B cell (primary cell): ENCODE measurements at regions not wholly inside any gene's neighbourhood (a gene's known extent, or its start where the extent isn't known, plus 50 kb on each side); places are given as distances from the start of the nearest gene placed in this dataset.

ENCODE experiments used
- ATAC-seq: fragments of 200-7000 bp; cut with Tn5 transposase; one replicate; pipeline ENCODE4 v1.10.0; 2021; ENCODE audit warnings: low read depth, mild to moderate bottlenecking, moderate number of reproducible peaks, moderate library complexity
- CTCF ChIA-PET: fragments of 350-600 bp; sonication (Branson Sonifier 250); formaldehyde crosslinking; loops from one replicate; lab custom pipeline; 2021; ENCODE audit warnings: antibody characterized with exemption, inconsistent platforms; lab: Charles Lee
- POLR2A ChIA-PET: fragments of 350-600 bp; sonication (Branson Sonifier 250); formaldehyde crosslinking; loops from one replicate; lab custom pipeline; 2021; ENCODE audit warnings: antibody characterized with exemption; lab: Charles Lee
- DNase-seq: peaks from one replicate; pipeline ENCODE4 v3.0.0; 2013
- H2AFZ ChIP-seq: 2 replicates; pipeline ENCODE4 v1.6.1; 2012; ENCODE audit warnings: mild to moderate bottlenecking, low read depth, low read length; ENCODE audit not compliant: insufficient read depth, poor library complexity, severe bottlenecking
- H3K27ac ChIP-seq, 2 donors: 1 replicate in 1 of 2; 2 replicates in 1 of 2; pipeline ENCODE4 v1.5.1; 2012 to 2013; ENCODE audit warnings: low read length in 2 of 2, mild to moderate bottlenecking in 2 of 2, moderate library complexity in 1 of 2
- H3K27me3 ChIP-seq, 4 experiments: fragments of 200-600 bp in 1 of 4; sonication (generic) in 1 of 4; replicated peaks in 1 of 4; 1 replicate in 2 of 4; 2 replicates in 2 of 4; pipeline versions ENCODE4 v1.6.1 to v1.7.0; 2013 to 2016; ENCODE audit warnings: low read length in 3 of 4, mild to moderate bottlenecking in 2 of 4, mixed read lengths in 1 of 4, moderate library complexity in 1 of 4; ENCODE audit not compliant: insufficient read depth in 4 of 4, control insufficient read depth in 3 of 4; ENCODE audit errors: control extremely low read depth in 1 of 4
- H3K36me3 ChIP-seq, 2 experiments: replicated peaks in 1 of 2; 1 replicate in 1 of 2; 2 replicates in 1 of 2; pipeline versions ENCODE4 v1.6.1 to v1.7.1; 2013; ENCODE audit warnings: low read length in 1 of 2; ENCODE audit not compliant: insufficient read depth in 2 of 2, control insufficient read depth in 1 of 2; ENCODE audit errors: control extremely low read depth in 1 of 2, extremely low read depth in 1 of 2
- H3K4me1 ChIP-seq, 2 donors: fragments of 200-600 bp in 1 of 2; sonication (generic) in 1 of 2; 1 replicate in 1 of 2; 2 replicates in 1 of 2; pipeline versions ENCODE4 v1.5.1 to v1.6.1; 2013 to 2017; ENCODE audit warnings: low read length in 2 of 2; ENCODE audit not compliant: control insufficient read depth in 2 of 2, insufficient read depth in 2 of 2
- H3K4me2 ChIP-seq: replicated peaks from 2 replicates; pipeline ENCODE3; 2012; ENCODE audit warnings: mild to moderate bottlenecking, low read depth, low read length; ENCODE audit not compliant: poor library complexity, severe bottlenecking
- H3K4me3 ChIP-seq, 5 experiments: fragments of 200-600 bp in 1 of 5; sonication (generic) in 1 of 5; 1 replicate in 3 of 5; 2 replicates in 2 of 5; pipeline versions ENCODE4 v1.5.1 to v1.7.0; 2011 to 2016; ENCODE audit warnings: low read length in 4 of 5, mild to moderate bottlenecking in 4 of 5, low read depth in 2 of 5, control low read depth in 1 of 5, moderate library complexity in 1 of 5; ENCODE audit not compliant: insufficient read depth in 1 of 5; ENCODE audit errors: control extremely low read depth in 1 of 5, extremely low read depth in 1 of 5
- H3K79me2 ChIP-seq: fragments of 200-600 bp; sonication (generic); one replicate; pipeline ENCODE4 v1.6.0; 2016; ENCODE audit warnings: low read length; ENCODE audit not compliant: control insufficient read depth, insufficient read depth
- H3K9ac ChIP-seq: fragments of 200-600 bp; sonication (generic); 2 replicates; pipeline ENCODE4 v1.6.1; 2017; ENCODE audit warnings: mild to moderate bottlenecking, low read length, moderate library complexity
- H3K9me3 ChIP-seq, 3 donors: one replicate each; pipeline versions ENCODE4 v1.6.1 to v1.7.1; 2013; ENCODE audit warnings: low read length in 2 of 3; ENCODE audit not compliant: control insufficient read depth in 2 of 3, insufficient read depth in 1 of 3; ENCODE audit errors: control extremely low read depth in 1 of 3
- H4K20me1 ChIP-seq: 2 replicates; pipeline ENCODE4 v1.6.0; 2012; ENCODE audit warnings: mild to moderate bottlenecking, low read length; ENCODE audit not compliant: insufficient read depth, control insufficient read depth, poor library complexity, severe bottlenecking
- H3K27ac Mint-ChIP-seq: one replicate; pipeline ENCODE4 v1.8.0; 2021; ENCODE audit warnings: mixed read lengths
- H3K27me3 Mint-ChIP-seq: one replicate; pipeline ENCODE4 v1.8.0; 2021; ENCODE audit warnings: mixed read lengths
- H3K4me1 Mint-ChIP-seq: one replicate; pipeline ENCODE4 v1.8.0; 2021; ENCODE audit warnings: mixed read lengths
- H3K4me3 Mint-ChIP-seq: one replicate; pipeline ENCODE4 v1.8.0; 2021; ENCODE audit warnings: mixed read lengths
- H3K9me3 Mint-ChIP-seq: one replicate; pipeline ENCODE4 v1.8.0; 2022; ENCODE audit warnings: mixed read lengths; ENCODE audit not compliant: insufficient read depth
- EZH2 ChIP-seq: IDR thresholded peaks from 2 replicates; pipeline ENCODE4 v1.6.1; 2012; ENCODE audit warnings: borderline replicate concordance, low read depth, mild to moderate bottlenecking, moderate library complexity, low read length; ENCODE audit not compliant: insufficient read depth, poor library complexity, severe bottlenecking
- WGBS: methylation state at CpG from one replicate; pipeline ENCODE4 v1.1.5; 2013; ENCODE audit warnings: missing lambda C conversion rate; ENCODE audit not compliant: insufficient coverage; 5-methylcytosine and 5-hydroxymethylcytosine counted together
- intact Hi-C: fragments of 100-400 bp; cut with micrococcal nuclease; formaldehyde crosslinking; loops from one replicate; pipeline ENCODE4 v1.10.0; 2022
- TF ChIP-seq, protein P1 (sequence below): fragments of 200-600 bp; IDR thresholded peaks from one replicate; pipeline ENCODE4 v1.8.0; 2022; ENCODE audit warnings: antibody characterized with exemption, mild to moderate bottlenecking

DNA sequence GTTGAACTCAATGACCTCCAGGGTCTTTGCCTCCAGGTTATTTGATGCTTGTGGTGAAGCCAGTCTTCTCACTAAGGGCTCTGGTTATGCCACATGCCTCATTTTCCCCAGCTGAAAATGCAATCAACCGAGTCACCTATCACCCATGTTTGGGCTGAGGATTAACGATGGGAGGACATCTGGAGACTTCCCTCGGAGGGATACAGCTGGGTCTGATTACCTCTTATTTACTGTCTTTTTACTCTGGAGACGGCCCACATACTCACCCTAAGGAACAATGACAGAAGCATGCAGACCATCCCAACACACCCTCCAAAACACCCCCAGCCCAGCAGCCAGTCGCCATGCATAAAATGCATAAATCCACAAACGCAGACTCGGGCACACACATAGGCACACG is 187.4 kb downstream of the OPA1 start:
- H3K27me3 ChIP-seq = peaks cover 0 to 61% (median 29%) of the 10 kb centered on the region in 4 experiments
- no peaks in the 10 kb centered on the region for H4K20me1 ChIP-seq
- no peaks in the 10 kb centered on the region for H3K36me3 ChIP-seq
- 76% methylated on average over 7 of the region's 8 CpGs for WGBS
- no peak overlapping the region for H3K4me2 ChIP-seq
- POLR2A ChIA-PET = interaction anchor here (0.6 kb wide), 1 partner anchor 359 kb away, joined by 7 read pairs; no protein-coding TSS in a partner anchor
- DNase-seq = no peak
- H3K9me3 ChIP-seq = no peaks in the 10 kb centered on the region
- no peak overlapping the region for H2AFZ ChIP-seq
- Mint-ChIP-seq H3K27ac (no peak overlapping the region), H3K9me3 (no peaks in the 10 kb centered on the region), H3K27me3 (peaks cover 64% of the 10 kb centered on the region), H3K4me1 (peaks cover 16% of the 10 kb centered on the region), H3K4me3 (no peak overlapping the region)
- ATAC-seq = no peak
- H3K79me2 ChIP-seq = no peaks in the 10 kb centered on the region
- CTCF ChIA-PET = interaction anchor here (0.6 to 8.7 kb wide), 24 partner anchors 10 to 563 kb away, joined by 3 to 157 read pairs (median 4); partner anchors contain the start of gene HES1
- no peak overlapping the region for H3K4me3 ChIP-seq
- H3K9ac ChIP-seq = no peak overlapping the region
- intact Hi-C loops = loop anchor here (1.0 to 2.0 kb wide), 3 partner anchors 356 to 564 kb away; partner anchors contain the start of gene HES1
- no peak overlapping the region for H3K27ac ChIP-seq
- TF ChIP-seq, protein P1, sequence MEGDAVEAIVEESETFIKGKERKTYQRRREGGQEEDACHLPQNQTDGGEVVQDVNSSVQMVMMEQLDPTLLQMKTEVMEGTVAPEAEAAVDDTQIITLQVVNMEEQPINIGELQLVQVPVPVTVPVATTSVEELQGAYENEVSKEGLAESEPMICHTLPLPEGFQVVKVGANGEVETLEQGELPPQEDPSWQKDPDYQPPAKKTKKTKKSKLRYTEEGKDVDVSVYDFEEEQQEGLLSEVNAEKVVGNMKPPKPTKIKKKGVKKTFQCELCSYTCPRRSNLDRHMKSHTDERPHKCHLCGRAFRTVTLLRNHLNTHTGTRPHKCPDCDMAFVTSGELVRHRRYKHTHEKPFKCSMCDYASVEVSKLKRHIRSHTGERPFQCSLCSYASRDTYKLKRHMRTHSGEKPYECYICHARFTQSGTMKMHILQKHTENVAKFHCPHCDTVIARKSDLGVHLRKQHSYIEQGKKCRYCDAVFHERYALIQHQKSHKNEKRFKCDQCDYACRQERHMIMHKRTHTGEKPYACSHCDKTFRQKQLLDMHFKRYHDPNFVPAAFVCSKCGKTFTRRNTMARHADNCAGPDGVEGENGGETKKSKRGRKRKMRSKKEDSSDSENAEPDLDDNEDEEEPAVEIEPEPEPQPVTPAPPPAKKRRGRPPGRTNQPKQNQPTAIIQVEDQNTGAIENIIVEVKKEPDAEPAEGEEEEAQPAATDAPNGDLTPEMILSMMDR = no peak
- TF ChIP-seq EZH2 = no peak
- peaks cover 12% of the 10 kb centered on the region in 2 donors for H3K4me1 ChIP-seq

DNA sequence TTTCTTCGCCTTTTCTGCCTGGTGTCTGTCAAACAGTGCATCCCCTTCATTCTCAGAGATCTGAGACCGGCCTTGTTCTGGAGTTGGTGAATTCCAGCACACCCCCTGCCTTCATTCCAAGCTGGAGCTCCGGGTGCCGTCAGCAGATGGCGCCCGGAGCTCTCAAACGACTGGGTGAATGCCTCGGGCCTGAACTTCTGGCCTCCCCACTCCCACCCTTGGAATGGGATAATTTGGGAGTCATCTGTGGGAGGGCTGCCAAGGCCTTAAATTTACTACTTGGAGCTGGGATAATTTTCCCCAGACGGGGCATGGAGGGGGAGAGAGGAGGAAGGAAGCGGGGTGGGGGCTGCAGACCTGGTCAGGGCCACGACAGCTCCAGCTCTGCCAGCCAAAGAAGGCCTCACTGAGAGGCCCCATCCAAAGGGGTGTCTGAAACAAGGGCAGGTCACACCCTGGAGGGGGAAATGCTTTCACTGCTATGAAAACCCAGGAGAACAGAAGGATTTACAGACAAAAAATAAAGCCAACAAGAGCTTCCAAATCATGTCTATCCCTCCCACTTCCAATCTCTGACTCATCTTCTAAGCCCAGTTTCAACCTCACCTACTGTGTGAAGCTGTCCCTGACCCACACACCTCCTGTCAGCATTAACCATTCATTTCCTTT is 187.9 kb downstream of the OPA1 start:
- H3K9me3 Mint-ChIP-seq = no peaks in the 10 kb centered on the region
- Histone ChIP-seq H3K9ac (no peak overlapping the region), H3K36me3 (no peaks in the 10 kb centered on the region), H3K4me1 (peaks cover 11 to 12% of the 10 kb centered on the region in 2 donors), H3K9me3 (no peaks in the 10 kb centered on the region), H3K4me2 (no peak overlapping the region), H3K79me2 (no peaks in the 10 kb centered on the region), H4K20me1 (no peaks in the 10 kb centered on the region), H3K4me3 (no peak overlapping the region), H3K27me3 (peaks cover 0 to 61% (median 28%) of the 10 kb centered on the region in 4 experiments), H3K27ac (no peak overlapping the region), H2AFZ (no peak overlapping the region)
- intact Hi-C loops = loop anchor here (1.0 to 2.0 kb wide), 3 partner anchors 356 to 563 kb away; partner anchors contain the start of gene HES1
- TF ChIP-seq, protein P1 = peak; percentile 59
- TF ChIP-seq EZH2 = no peak
- peaks cover 59% of the 10 kb centered on the region for H3K27me3 Mint-ChIP-seq
- ATAC-seq (peak; percentile 45), DNase-seq (peak; percentile 63)
- no peak overlapping the region for H3K27ac Mint-ChIP-seq
- ChIA-PET POLR2A (interaction anchor here (0.7 kb wide), 1 partner anchor 534 kb away, joined by 3 read pairs; no protein-coding TSS in a partner anchor), CTCF (interaction anchor here (0.6 to 8.7 kb wide), 26 partner anchors 9 to 563 kb away, joined by 3 to 157 read pairs (median 4); partner anchors contain the start of gene HES1)
- peaks cover 12% of the 10 kb centered on the region for H3K4me1 Mint-ChIP-seq
- no peak overlapping the region for H3K4me3 Mint-ChIP-seq
- 65% methylated on average over 5 of the region's 11 CpGs for WGBS
